ENCODE measurements at regions not wholly inside any gene's neighbourhood (a gene's known extent, or its start where the extent isn't known, plus 50 kb on each side); places are given as distances from the start of the nearest gene placed in this dataset.

DNA sequence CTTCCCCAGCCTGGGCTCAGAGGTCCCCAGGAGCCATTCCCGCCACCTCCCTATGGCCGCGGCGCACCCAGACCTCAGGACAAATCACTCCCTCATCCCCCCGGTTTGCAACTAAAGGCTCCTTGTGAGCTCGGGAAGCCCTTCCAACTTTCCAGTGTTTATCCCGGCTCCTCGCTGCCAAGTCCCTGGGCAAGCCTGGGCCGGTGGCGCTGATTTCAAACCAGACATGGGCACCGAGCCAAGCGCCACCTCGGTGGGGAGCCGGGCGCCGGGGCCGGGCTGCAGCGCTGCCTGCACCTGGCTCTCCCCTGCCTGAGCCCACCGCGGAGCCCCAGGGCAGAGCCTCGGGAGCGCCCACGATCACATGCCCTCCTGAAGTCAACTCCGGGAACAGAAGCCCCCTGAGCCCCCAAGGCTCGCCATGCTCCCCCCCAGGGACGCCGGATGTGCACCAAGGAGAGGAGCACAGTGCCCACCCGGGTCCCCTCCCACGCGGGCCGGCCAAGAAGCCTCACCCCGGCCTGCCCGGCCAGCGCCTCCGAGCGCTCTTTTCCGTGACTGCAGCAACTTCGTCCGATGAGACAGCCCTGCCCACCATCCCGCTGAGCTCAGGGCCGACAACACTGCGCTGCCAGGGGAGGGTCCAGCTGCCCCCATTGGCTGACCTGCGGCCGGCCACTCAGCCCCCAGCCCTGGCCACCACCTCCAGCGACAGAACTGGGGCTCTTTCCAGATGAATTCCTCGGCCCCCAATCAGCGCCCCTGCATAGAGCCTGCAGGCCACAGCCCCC lies 50.0 kb downstream of the NCOR2 start:
- Histone ChIP-seq H3K27me3 (no peaks in the 10 kb centered on the region), H3K36me3 (ENCODE audit: low read depth, missing control alignments) (no peaks in the 10 kb centered on the region), H3K4me1 (peaks cover 74% of the 10 kb centered on the region), H3K27ac (peak overlapping the region; percentile 93 to 97), H3K9me3 (no peaks in the 10 kb centered on the region), H3K4me3 (peak overlapping the region; percentile 40 to 41)
- WGBS, 2 donors: 20 to 24% methylated on average over 9 to 47 of the region's 47 CpGs
- intact Hi-C loops (cut with DNase I; ENCODE audit: low total_unique reads): loop anchor here (5.0 kb wide), 1 partner anchor 50 kb away; the partner anchor contains the start of gene NCOR2
- DNase-seq: peak; percentile 79
- TF ChIP-seq POLR2A (IDR thresholded peaks at IDR 0.05): no peak
- TF ChIP-seq, protein P1, sequence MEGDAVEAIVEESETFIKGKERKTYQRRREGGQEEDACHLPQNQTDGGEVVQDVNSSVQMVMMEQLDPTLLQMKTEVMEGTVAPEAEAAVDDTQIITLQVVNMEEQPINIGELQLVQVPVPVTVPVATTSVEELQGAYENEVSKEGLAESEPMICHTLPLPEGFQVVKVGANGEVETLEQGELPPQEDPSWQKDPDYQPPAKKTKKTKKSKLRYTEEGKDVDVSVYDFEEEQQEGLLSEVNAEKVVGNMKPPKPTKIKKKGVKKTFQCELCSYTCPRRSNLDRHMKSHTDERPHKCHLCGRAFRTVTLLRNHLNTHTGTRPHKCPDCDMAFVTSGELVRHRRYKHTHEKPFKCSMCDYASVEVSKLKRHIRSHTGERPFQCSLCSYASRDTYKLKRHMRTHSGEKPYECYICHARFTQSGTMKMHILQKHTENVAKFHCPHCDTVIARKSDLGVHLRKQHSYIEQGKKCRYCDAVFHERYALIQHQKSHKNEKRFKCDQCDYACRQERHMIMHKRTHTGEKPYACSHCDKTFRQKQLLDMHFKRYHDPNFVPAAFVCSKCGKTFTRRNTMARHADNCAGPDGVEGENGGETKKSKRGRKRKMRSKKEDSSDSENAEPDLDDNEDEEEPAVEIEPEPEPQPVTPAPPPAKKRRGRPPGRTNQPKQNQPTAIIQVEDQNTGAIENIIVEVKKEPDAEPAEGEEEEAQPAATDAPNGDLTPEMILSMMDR (IDR thresholded peaks at IDR 0.05): no peak

DNA sequence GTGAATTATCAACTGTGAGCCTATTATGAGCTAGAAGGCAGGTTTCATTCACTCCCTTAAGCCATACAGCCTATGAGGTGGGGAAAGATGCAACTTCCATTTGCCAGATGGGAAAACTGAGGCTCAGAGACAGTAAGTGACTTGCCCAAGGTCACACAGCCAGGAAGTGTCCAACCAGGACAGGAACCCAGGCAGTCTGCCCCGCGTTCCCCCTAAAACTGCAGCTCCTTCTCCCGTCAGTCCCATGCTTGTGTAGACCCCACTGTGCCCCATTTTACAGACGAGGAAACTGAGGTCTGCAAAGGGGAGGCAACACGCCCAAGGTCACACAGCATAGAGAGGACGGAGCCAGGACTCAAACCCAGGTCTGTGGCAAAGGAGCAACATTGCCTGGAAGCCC lies 50.6 kb downstream of the NCOR2 start:
- no peak for TF ChIP-seq POLR2A (IDR thresholded peaks at IDR 0.05)
- TF ChIP-seq, protein P1 (IDR thresholded peaks at IDR 0.05): no peak
- Histone ChIP-seq H3K27ac (peak overlapping the region; percentile 93 to 97), H3K27me3 (no peaks in the 10 kb centered on the region), H3K4me3 (no peak overlapping the region), H3K4me1 (peaks cover 79% of the 10 kb centered on the region), H3K36me3 (ENCODE audit: low read depth, missing control alignments) (no peaks in the 10 kb centered on the region), H3K9me3 (no peaks in the 10 kb centered on the region)
- no peak for DNase-seq
- intact Hi-C loops (cut with DNase I; ENCODE audit: low total_unique reads): loop anchor here (5.0 kb wide), 1 partner anchor 50 kb away; the partner anchor contains the start of gene NCOR2
- 43 to 49% methylated on average over 5 to 6 of the region's 6 CpGs for WGBS, 2 donors

DNA sequence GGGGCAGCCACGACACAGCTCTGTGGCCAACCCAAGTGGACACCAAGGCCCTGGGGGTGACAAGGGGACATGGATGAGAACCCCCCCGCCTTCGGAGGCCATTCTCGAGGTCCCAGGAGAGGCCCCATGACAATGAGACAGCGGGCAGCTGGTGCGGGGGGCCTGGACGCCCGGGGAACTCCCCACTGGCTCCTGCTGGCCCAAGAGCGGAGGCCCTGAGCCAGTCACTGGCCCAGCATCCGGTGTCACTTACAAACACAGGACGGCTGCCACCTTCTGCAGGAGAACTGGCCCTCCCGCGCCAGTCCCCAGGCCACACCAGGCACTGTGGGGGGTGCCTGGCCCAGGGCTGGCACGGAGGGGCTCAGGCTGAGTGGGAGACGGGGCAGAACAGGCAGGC lies 51.4 kb downstream of the NCOR2 start:
- Histone ChIP-seq H3K9me3 (no peaks in the 10 kb centered on the region), H3K4me1 (peaks cover 84% of the 10 kb centered on the region), H3K27ac (peak overlapping the region; percentile 93 to 97), H3K36me3 (ENCODE audit: low read depth, missing control alignments) (no peaks in the 10 kb centered on the region), H3K4me3 (no peak overlapping the region), H3K27me3 (no peaks in the 10 kb centered on the region)
- intact Hi-C loops (cut with DNase I; ENCODE audit: low total_unique reads): loop anchor here (5.0 kb wide), 1 partner anchor 51 kb away; the partner anchor contains the start of gene NCOR2
- WGBS, 2 donors: 54 to 71% methylated on average over 5 to 15 of the region's 15 CpGs
- TF ChIP-seq POLR2A (IDR thresholded peaks at IDR 0.05): no peak
- TF ChIP-seq, protein P1 (IDR thresholded peaks at IDR 0.05): no peak
- peak; percentile 54 for DNase-seq

DNA sequence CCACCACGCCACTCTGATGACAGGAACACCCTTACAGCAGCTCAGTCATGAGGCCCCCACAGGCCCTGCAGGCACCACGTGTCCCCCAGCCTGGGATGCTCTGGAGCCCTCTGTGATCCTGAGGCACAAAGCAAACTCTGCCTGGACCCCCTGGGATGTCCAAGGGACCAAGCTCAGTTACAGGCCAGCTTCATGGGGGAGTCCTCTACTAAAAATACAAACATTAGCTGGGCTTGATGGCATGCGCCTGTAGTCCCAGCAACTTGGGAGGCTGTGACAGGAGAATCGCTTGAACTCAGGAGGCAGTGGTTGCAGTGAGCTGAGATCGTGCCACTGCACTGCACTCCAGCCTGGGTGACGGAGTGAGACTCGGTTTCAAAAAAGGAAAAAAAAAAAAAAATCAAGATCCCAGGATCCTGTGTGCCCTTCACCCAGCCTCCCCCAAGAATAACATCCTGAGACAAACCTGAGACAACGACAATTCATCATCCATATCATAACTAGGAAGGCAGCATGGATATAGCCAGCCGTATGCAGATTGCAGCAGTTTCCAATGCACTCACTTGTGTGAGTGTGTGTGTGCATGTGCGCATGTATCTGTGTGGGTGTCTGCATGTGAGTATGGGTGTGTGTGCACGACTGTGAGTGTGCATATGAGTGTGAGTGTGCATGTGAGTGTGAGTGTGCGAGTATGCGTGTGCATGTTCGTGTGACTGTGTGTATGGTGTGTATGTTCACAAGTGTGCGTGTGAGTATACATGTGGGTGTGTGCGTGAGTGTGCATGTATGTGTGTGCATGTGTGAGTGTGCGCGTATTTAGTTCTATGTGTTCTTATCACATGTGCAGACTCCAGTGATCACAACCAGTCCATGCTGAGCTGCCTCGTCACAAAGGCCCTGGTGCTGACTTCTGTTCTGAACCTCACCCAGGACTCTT lies 52.1 kb downstream of the NCOR2 start:
- intact Hi-C loops (cut with DNase I; ENCODE audit: low total_unique reads): loop anchor here (5.0 kb wide), 1 partner anchor 52 kb away; the partner anchor contains the start of gene NCOR2
- Histone ChIP-seq H3K27me3 (no peaks in the 10 kb centered on the region), H3K27ac (peak overlapping the region; percentile 93 to 97), H3K9me3 (no peaks in the 10 kb centered on the region), H3K4me1 (peaks cover 84% of the 10 kb centered on the region), H3K36me3 (ENCODE audit: low read depth, missing control alignments) (no peaks in the 10 kb centered on the region), H3K4me3 (no peak overlapping the region)
- no peak for DNase-seq
- TF ChIP-seq POLR2A (IDR thresholded peaks at IDR 0.05): no peak
- TF ChIP-seq, protein P1 (IDR thresholded peaks at IDR 0.05): no peak
- WGBS, 2 donors: 78 to 79% methylated on average over 18 to 19 of the region's 19 CpGs
